ENCODE measurements at regions not wholly inside any gene's neighbourhood (a gene's known extent, or its start where the extent isn't known, plus 50 kb on each side); places are given as distances from the start of the nearest gene placed in this dataset.
A peak's percentile ranks its signal among the peaks of the same experiment; 100 is the strongest.
"Not testable (repeated sequence)": the region's sequence is repeated elsewhere in the genome, so short reads cannot be mapped to it uniquely, and the experiment has no call there.

DNA sequence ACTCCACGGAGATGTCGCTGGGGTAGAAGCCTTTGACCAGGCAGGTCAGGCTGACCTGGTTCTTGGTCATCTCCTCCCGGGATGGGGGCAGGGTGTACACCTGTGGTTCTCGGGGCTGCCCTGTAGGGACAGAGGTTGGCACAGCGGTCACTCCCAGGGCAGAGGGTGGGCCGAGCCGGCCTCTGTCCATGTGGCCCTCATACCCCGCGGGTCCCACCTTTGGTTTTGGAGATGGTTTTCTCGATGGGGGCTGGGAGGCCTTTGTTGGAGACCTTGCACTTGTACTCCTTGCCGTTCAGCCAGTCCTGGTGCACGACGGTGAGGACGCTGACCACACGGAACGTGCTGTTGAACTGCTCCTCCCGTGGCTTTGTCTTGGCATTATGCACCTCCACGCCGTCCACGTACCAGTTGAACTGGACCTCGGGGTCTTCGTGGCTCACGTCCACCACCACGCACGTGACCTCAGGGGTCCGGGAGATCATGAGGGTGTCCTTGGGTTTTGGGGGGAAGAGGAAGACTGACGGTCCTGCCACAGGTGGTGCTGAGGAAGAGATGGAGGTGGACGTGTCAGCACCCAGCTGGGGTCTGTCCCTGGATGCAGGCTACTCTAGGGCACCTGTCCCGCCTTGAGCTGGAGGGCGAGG lies 117.1 kb downstream of the TMEM121 start:
- H3K4me1 Mint-ChIP-seq; H3K27me3 ChIP-seq (ENCODE audit: control insufficient read depth, insufficient read depth, low read length); ATAC-seq; H3K4me1 ChIP-seq (ENCODE audit: control insufficient read depth, insufficient read depth, low read length); H3K27ac ChIP-seq (ENCODE audit: low read length); intact Hi-C loops (cut with micrococcal nuclease); H3K9me3 ChIP-seq (ENCODE audit: control insufficient read depth, insufficient read depth, low read length); H3K27me3 Mint-ChIP-seq (ENCODE audit: low read depth in 2 of 2); DNase-seq; H3K27ac Mint-ChIP-seq; H3K36me3 Mint-ChIP-seq; H3K9me3 Mint-ChIP-seq; H3K4me3 ChIP-seq (ENCODE audit: low read length); H3K4me3 Mint-ChIP-seq; H3K36me3 ChIP-seq (ENCODE audit: control insufficient read depth, insufficient read depth, low read length): not testable (repeated sequence)
- 88% methylated on average over 30 of the region's 30 CpGs for WGBS (ENCODE audit: insufficient coverage)

DNA sequence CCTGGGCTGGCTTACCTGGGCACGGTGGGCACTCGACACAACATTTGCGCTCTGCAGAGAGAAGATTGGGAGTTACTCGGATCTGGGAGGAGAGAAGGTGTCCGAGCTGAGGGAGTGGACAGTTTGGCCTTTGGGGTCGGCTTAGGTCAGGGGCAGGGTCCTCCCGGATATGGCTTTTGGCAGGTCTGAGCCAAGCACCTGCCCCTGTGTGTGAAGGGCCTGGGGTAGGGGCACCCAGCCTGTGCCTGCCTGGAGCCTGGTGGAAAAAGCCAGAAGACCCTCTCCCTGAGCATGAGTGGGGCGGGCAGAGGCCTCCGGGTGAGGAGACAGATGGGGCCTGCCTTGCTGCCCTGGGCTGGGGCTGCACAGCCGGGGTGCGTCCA lies 117.7 kb downstream of the TMEM121 start:
- ATAC-seq; H3K4me3 Mint-ChIP-seq; H3K36me3 Mint-ChIP-seq; DNase-seq; H3K9me3 ChIP-seq (ENCODE audit: control insufficient read depth, insufficient read depth, low read length); H3K9me3 Mint-ChIP-seq; H3K27ac ChIP-seq (ENCODE audit: low read length); H3K27ac Mint-ChIP-seq; H3K4me3 ChIP-seq (ENCODE audit: low read length); H3K27me3 Mint-ChIP-seq (ENCODE audit: low read depth in 2 of 2); intact Hi-C loops (cut with micrococcal nuclease); H3K27me3 ChIP-seq (ENCODE audit: control insufficient read depth, insufficient read depth, low read length); H3K4me1 ChIP-seq (ENCODE audit: control insufficient read depth, insufficient read depth, low read length); H3K36me3 ChIP-seq (ENCODE audit: control insufficient read depth, insufficient read depth, low read length): not testable (repeated sequence)
- H3K4me1 Mint-ChIP-seq: peaks cover 0 to 10% of the 10 kb centered on the region in 2 donors
- 93% methylated on average over 9 of the region's 11 CpGs for WGBS (ENCODE audit: insufficient coverage)

DNA sequence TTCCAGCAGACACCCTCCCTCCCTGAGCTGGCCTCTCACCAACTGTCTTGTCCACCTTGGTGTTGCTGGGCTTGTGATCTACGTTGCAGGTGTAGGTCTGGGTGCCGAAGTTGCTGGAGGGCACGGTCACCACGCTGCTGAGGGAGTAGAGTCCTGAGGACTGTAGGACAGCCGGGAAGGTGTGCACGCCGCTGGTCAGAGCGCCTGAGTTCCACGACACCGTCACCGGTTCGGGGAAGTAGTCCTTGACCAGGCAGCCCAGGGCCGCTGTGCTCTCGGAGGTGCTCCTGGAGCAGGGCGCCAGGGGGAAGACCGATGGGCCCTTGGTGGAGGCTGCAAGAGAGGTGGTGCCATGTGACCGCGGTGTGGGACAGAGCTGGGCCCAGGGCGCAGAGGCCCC lies 118.1 kb downstream of the TMEM121 start:
- H3K9me3 ChIP-seq (ENCODE audit: control insufficient read depth, insufficient read depth, low read length); H3K36me3 ChIP-seq (ENCODE audit: control insufficient read depth, insufficient read depth, low read length); H3K36me3 Mint-ChIP-seq; H3K9me3 Mint-ChIP-seq; H3K27me3 Mint-ChIP-seq (ENCODE audit: low read depth in 2 of 2); DNase-seq; H3K4me3 ChIP-seq (ENCODE audit: low read length); ATAC-seq; H3K27me3 ChIP-seq (ENCODE audit: control insufficient read depth, insufficient read depth, low read length); H3K27ac ChIP-seq (ENCODE audit: low read length); intact Hi-C loops (cut with micrococcal nuclease); H3K27ac Mint-ChIP-seq; H3K4me3 Mint-ChIP-seq; H3K4me1 ChIP-seq (ENCODE audit: control insufficient read depth, insufficient read depth, low read length): not testable (repeated sequence)
- 93% methylated on average over 18 of the region's 19 CpGs for WGBS (ENCODE audit: insufficient coverage)
- H3K4me1 Mint-ChIP-seq: peaks cover 0 to 15% of the 10 kb centered on the region in 2 donors

DNA sequence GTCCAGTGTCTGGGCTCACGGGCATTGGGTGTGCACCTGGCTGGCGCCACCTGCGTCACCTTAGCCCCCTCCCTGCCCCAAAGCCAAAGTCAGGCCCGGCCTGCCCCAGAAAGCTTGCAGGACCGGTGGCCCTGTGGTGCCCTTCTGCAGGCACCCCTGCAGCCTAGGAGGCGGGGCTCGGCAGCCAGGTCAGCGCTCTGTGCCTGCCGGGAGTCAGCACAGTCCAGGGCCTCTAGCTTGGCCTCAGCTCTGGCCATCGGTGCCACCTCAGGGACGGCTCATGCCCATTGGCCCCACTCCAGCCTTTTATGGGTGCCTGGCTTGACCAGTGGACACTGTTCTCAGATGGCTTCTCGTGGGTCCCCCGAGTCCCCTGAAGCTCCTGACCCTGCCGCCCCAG lies 118.5 kb downstream of the TMEM121 start:
- H3K9me3 Mint-ChIP-seq; H3K9me3 ChIP-seq (ENCODE audit: control insufficient read depth, insufficient read depth, low read length); intact Hi-C loops (cut with micrococcal nuclease); H3K27ac Mint-ChIP-seq; H3K4me3 ChIP-seq (ENCODE audit: low read length); H3K27me3 Mint-ChIP-seq (ENCODE audit: low read depth in 2 of 2); H3K36me3 ChIP-seq (ENCODE audit: control insufficient read depth, insufficient read depth, low read length); H3K27me3 ChIP-seq (ENCODE audit: control insufficient read depth, insufficient read depth, low read length); H3K4me3 Mint-ChIP-seq; H3K27ac ChIP-seq (ENCODE audit: low read length); H3K4me1 ChIP-seq (ENCODE audit: control insufficient read depth, insufficient read depth, low read length); DNase-seq; H3K36me3 Mint-ChIP-seq: not testable (repeated sequence)
- ATAC-seq: peak in 1 of 3 donors; percentile 1
- peaks cover 0 to 16% of the 10 kb centered on the region in 2 donors for H3K4me1 Mint-ChIP-seq
- WGBS (ENCODE audit: insufficient coverage): 100% methylated on average over 3 of the region's 14 CpGs

DNA sequence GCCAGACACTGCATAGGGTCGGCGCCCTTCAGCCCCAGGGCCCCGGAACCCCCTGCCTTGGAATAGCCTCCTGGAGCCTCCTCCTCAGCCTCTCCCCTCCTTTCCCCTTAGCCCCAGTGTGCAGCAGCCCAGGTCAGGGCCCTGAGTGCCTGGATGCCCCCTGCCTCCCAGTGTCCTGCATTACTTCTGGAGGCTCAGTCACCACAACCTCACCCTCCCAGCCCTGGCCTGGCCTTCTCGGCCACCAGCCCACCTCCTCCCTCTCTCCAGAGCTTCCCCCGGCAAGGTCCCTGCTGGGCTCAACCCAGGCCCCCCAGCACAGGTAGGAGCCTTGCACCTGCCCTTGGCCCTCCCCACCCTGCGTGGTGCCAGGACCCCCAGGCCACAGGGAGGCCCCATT lies 119.0 kb downstream of the TMEM121 start:
- H3K27ac ChIP-seq (ENCODE audit: low read length); DNase-seq; H3K9me3 Mint-ChIP-seq; H3K4me3 Mint-ChIP-seq; H3K9me3 ChIP-seq (ENCODE audit: control insufficient read depth, insufficient read depth, low read length); H3K4me3 ChIP-seq (ENCODE audit: low read length); H3K4me1 ChIP-seq (ENCODE audit: control insufficient read depth, insufficient read depth, low read length); H3K27me3 ChIP-seq (ENCODE audit: control insufficient read depth, insufficient read depth, low read length); H3K36me3 Mint-ChIP-seq; H3K27me3 Mint-ChIP-seq (ENCODE audit: low read depth in 2 of 2); H3K27ac Mint-ChIP-seq; H3K36me3 ChIP-seq (ENCODE audit: control insufficient read depth, insufficient read depth, low read length); intact Hi-C loops (cut with micrococcal nuclease): not testable (repeated sequence)
- no CpG with 5 or more reads among the region's 6 CpGs for WGBS (ENCODE audit: insufficient coverage)
- H3K4me1 Mint-ChIP-seq: peaks cover 0 to 16% of the 10 kb centered on the region in 2 donors
- ATAC-seq: peak in 1 of 3 donors; percentile 33

DNA sequence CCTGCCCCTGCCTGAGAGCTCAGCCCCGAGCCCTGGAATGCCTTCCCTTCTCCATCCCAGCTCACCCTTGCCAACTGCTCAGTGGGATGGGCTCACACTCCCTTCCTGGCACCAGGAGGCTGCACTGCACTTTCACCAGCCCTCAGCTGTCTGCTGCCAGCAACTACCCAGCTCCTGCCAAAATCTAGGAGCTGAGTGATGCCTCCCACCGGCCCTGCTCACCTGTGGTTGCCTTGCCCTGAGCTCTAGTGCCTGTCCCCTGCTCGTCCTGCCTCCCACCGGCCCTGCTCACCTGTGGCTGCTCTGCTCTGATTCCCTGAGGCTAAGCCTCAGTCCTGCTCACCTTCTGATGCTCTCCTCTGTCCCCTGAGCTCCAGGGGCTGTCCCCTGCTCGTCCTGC lies 119.8 kb downstream of the TMEM121 start:
- Histone ChIP-seq H3K27me3 (ENCODE audit: control insufficient read depth, insufficient read depth, low read length) (no peaks in the 10 kb centered on the region), H3K4me1 (ENCODE audit: control insufficient read depth, insufficient read depth, low read length) (peaks cover 5% of the 10 kb centered on the region), H3K27ac (ENCODE audit: low read length) (no peak overlapping the region), H3K4me3 (ENCODE audit: low read length) (peak overlapping the region; percentile 38), H3K9me3 (ENCODE audit: control insufficient read depth, insufficient read depth, low read length) (no peaks in the 10 kb centered on the region), H3K36me3 (ENCODE audit: control insufficient read depth, insufficient read depth, low read length) (no peaks in the 10 kb centered on the region)
- peaks cover 0 to 16% of the 10 kb centered on the region in 2 donors for H3K4me1 Mint-ChIP-seq
- H3K27me3 Mint-ChIP-seq (ENCODE audit: low read depth in 2 of 2): peaks cover 0 to 2% of the 10 kb centered on the region in 2 donors
- no peak overlapping the region for H3K4me3 Mint-ChIP-seq
- no peak for DNase-seq
- WGBS (ENCODE audit: insufficient coverage): 64% methylated on average over 5 of the region's 5 CpGs
- intact Hi-C loops (cut with micrococcal nuclease): no loop called here
- no peaks in the 10 kb centered on the region for H3K9me3 Mint-ChIP-seq
- no peak for ATAC-seq
- no peak overlapping the region for H3K27ac Mint-ChIP-seq
- TF ChIP-seq, protein P1, sequence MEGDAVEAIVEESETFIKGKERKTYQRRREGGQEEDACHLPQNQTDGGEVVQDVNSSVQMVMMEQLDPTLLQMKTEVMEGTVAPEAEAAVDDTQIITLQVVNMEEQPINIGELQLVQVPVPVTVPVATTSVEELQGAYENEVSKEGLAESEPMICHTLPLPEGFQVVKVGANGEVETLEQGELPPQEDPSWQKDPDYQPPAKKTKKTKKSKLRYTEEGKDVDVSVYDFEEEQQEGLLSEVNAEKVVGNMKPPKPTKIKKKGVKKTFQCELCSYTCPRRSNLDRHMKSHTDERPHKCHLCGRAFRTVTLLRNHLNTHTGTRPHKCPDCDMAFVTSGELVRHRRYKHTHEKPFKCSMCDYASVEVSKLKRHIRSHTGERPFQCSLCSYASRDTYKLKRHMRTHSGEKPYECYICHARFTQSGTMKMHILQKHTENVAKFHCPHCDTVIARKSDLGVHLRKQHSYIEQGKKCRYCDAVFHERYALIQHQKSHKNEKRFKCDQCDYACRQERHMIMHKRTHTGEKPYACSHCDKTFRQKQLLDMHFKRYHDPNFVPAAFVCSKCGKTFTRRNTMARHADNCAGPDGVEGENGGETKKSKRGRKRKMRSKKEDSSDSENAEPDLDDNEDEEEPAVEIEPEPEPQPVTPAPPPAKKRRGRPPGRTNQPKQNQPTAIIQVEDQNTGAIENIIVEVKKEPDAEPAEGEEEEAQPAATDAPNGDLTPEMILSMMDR (IDR thresholded peaks at IDR 0.05): no peak
- no peaks in the 10 kb centered on the region for H3K36me3 Mint-ChIP-seq

DNA sequence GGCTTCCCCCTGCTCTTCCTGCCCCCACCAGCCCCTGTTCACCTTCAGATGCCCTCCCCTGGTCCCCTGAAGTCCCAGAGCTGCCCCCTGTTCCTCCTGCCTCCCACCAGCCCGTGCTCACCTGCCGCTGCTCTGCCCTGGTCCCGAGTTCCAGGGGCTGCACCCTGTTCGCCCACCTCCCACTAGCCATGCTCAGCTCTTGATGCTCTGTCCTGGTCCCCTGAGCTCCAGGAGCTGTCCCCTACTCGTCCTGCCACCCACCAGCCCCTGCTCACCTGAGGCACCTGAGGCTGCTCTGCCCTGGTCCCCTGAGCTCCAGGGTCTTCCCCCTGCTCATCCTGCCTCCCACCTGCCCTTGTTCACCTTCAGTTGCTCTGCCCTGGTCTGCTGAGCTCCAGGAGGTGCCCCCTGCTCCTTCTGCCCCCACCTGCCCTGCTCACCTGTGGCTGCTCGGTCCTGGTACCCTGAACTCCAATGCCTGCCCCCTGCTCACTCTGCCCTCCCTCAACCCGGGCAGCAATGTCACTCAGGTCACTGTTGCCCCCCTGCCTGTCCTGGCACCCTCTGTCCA lies 120.4 kb downstream of the TMEM121 start:
- intact Hi-C loops (cut with micrococcal nuclease); H3K27me3 Mint-ChIP-seq (ENCODE audit: low read depth in 2 of 2); H3K36me3 ChIP-seq (ENCODE audit: control insufficient read depth, insufficient read depth, low read length); H3K36me3 Mint-ChIP-seq; H3K4me1 ChIP-seq (ENCODE audit: control insufficient read depth, insufficient read depth, low read length); H3K27ac Mint-ChIP-seq; ATAC-seq; DNase-seq; H3K9me3 ChIP-seq (ENCODE audit: control insufficient read depth, insufficient read depth, low read length); H3K9me3 Mint-ChIP-seq; H3K27ac ChIP-seq (ENCODE audit: low read length); H3K4me3 Mint-ChIP-seq; H3K27me3 ChIP-seq (ENCODE audit: control insufficient read depth, insufficient read depth, low read length): not testable (repeated sequence)
- peak overlapping the region; percentile 38 for H3K4me3 ChIP-seq (ENCODE audit: low read length)
- H3K4me1 Mint-ChIP-seq: peaks cover 0 to 16% of the 10 kb centered on the region in 2 donors
- 66% methylated on average over 7 of the region's 7 CpGs for WGBS (ENCODE audit: insufficient coverage)

All from natural killer cell (primary cell).